ENCODE measurements at regions not wholly inside any gene's neighbourhood (a gene's known extent, or its start where the extent isn't known, plus 50 kb on each side); places are given as distances from the start of the nearest gene placed in this dataset.

- no peak for TF ChIP-seq CTCF (IDR thresholded peaks at IDR 0.05)
- no peak for TF ChIP-seq EZH2 (IDR thresholded peaks at IDR 0.05; ENCODE audit: borderline replicate concordance, insufficient read depth, low read depth, low read length, poor library complexity, severe bottlenecking)
Observed at GRCh38 chrX:52576474-52576873, 59.6 kb upstream of the XAGE1B start.
